Upper lobe of left lung (tissue), 6 donors: ENCODE measurements at regions not wholly inside any gene's neighbourhood (a gene's known extent, or its start where the extent isn't known, plus 50 kb on each side); places are given as distances from the start of the nearest gene placed in this dataset.

Experiments used
- ATAC-seq, 2 donors: fragments of 200-7000 bp; cut with Tn5 transposase; one replicate each; pipeline ENCODE4 v1.9.1; 2022; ENCODE audit warnings: mild to moderate bottlenecking in 2 of 2, moderate library complexity in 2 of 2; ENCODE audit not compliant: low FRiP score in 2 of 2
- DNase-seq, 2 donors: peaks; one replicate each; pipeline ENCODE4 v3.0.0-alpha.2; 2019 to 2020
- H3K27ac ChIP-seq, 4 donors: fragments of 200-600 bp; sonication (generic); one replicate each; pipeline ENCODE4 v1.5.1; 2016 to 2019
- H3K27me3 ChIP-seq, 4 donors: fragments of 200-600 bp; sonication (generic); one replicate each; pipeline ENCODE4 v1.5.1; 2017 to 2019
- H3K36me3 ChIP-seq, 4 donors: fragments of 200-600 bp; sonication (generic); one replicate each; pipeline ENCODE4 v1.5.1; 2016 to 2019
- H3K4me1 ChIP-seq, 4 donors: fragments of 200-600 bp; sonication (generic); one replicate each; pipeline ENCODE4 v1.5.1; 2018 to 2019
- H3K4me3 ChIP-seq, 4 donors: fragments of 200-600 bp; sonication (generic); one replicate each; pipeline ENCODE4 v1.5.1; 2017 to 2019; ENCODE audit warnings: mild to moderate bottlenecking in 2 of 4, moderate library complexity in 1 of 4
- H3K9me3 ChIP-seq, 4 donors: fragments of 200-600 bp; sonication (generic); one replicate each; pipeline ENCODE4 v1.5.1; 2018 to 2019
- CTCF ChIP-seq, 6 experiments: fragments of 450-650 bp in 4 of 6; fragments of 200-600 bp in 2 of 6; sonication (generic) in 2 of 6; IDR thresholded peaks; one replicate each; pipeline ENCODE4 v1.5.1; 2016 to 2019; ENCODE audit warnings: antibody characterized with exemption in 6 of 6
- EP300 ChIP-seq, 4 donors: sonication (generic); formaldehyde crosslinking; IDR thresholded peaks; one replicate each; pipeline ENCODE4 v1.5.1; 2017; ENCODE audit warnings: antibody characterized with exemption in 4 of 4, control low read depth in 2 of 4
- POLR2A ChIP-seq, 4 donors: fragments of 450-650 bp; IDR thresholded peaks; one replicate each; pipeline ENCODE4 v1.5.1; 2016 to 2017; ENCODE audit warnings: antibody characterized with exemption in 4 of 4, mild to moderate bottlenecking in 2 of 4
- POLR2AphosphoS5 ChIP-seq, 2 donors: sonication (generic); formaldehyde crosslinking; IDR thresholded peaks; one replicate each; pipeline ENCODE4 v1.5.1; 2017; ENCODE audit warnings: antibody characterized with exemption in 2 of 2
- WGBS, 2 donors: methylation state at CpG; one replicate each; pipeline ENCODE4 v1.1.5; 2017 to 2018; 5-methylcytosine and 5-hydroxymethylcytosine counted together
- donor health status: DM: no; HTN: no; CAD: no; lungs with moderate emphysema.
- donor health status: DM: no; HTN: yes; CAD: no; lungs with severe emphysema.

GRCh38 chr6:154561750-154562149, 51.3 kb upstream of the CNKSR3 start:
- 97% methylated on average over 2 of the region's 2 CpGs for WGBS, 2 donors
- ATAC-seq, result no peak

GRCh38 chr6:154565331-154565730, 54.8 kb upstream of the CNKSR3 start:
- no peak for DNase-seq
- ATAC-seq, result no peak
- H3K9me3 ChIP-seq, result no peaks in the 10 kb centered on the region
- no peak overlapping the region for H3K27ac ChIP-seq
- peaks cover 0 to 4% (median 0%) of the 10 kb centered on the region in 4 donors for H3K4me1 ChIP-seq
- H3K36me3 ChIP-seq, result no peaks in the 10 kb centered on the region
- no peaks in the 10 kb centered on the region for H3K27me3 ChIP-seq
- 98 to 99% methylated on average over 5 of the region's 5 CpGs for WGBS, 2 donors
- TF ChIP-seq CTCF (IDR thresholded peaks at IDR 0.05) (no peak), POLR2AphosphoS5 (IDR thresholded peaks at IDR 0.05) (no peak), POLR2A (IDR thresholded peaks at IDR 0.05) (no peak), EP300 (IDR thresholded peaks at IDR 0.05) (no peak)
- H3K4me3 ChIP-seq, result no peak overlapping the region

More at GRCh38 chr6:154561750-154562149, 51.3 kb upstream of the CNKSR3 start:
- no peaks in the 10 kb centered on the region for H3K4me1 ChIP-seq
- no peak for TF ChIP-seq POLR2A (IDR thresholded peaks at IDR 0.05)
- TF ChIP-seq EP300 (IDR thresholded peaks at IDR 0.05), result no peak
- no peak for TF ChIP-seq CTCF (IDR thresholded peaks at IDR 0.05)
- no peak for TF ChIP-seq POLR2AphosphoS5 (IDR thresholded peaks at IDR 0.05)
- no peak overlapping the region for H3K4me3 ChIP-seq
- no peak for DNase-seq
- H3K36me3 ChIP-seq, result no peaks in the 10 kb centered on the region
- H3K27ac ChIP-seq, result no peak overlapping the region
- H3K9me3 ChIP-seq, result no peaks in the 10 kb centered on the region
- H3K27me3 ChIP-seq, result no peaks in the 10 kb centered on the region

- H3K36me3 ChIP-seq, result no peaks in the 10 kb centered on the region
- TF ChIP-seq POLR2AphosphoS5 (IDR thresholded peaks at IDR 0.05), result no peak
- no peak for TF ChIP-seq EP300 (IDR thresholded peaks at IDR 0.05)
- TF ChIP-seq POLR2A (IDR thresholded peaks at IDR 0.05), result no peak
- TF ChIP-seq CTCF (IDR thresholded peaks at IDR 0.05), result no peak
- no peak overlapping the region for H3K4me3 ChIP-seq
- peaks cover 0 to 4% (median 0%) of the 10 kb centered on the region in 4 donors for H3K4me1 ChIP-seq
- H3K9me3 ChIP-seq, result no peaks in the 10 kb centered on the region
- no peaks in the 10 kb centered on the region for H3K27me3 ChIP-seq
- 94 to 100% methylated on average over 2 of the region's 2 CpGs for WGBS, 2 donors
- DNase-seq (no peak), ATAC-seq (no peak)
- H3K27ac ChIP-seq, result no peak overlapping the region
Measured at GRCh38 chr6:154566866-154567265, 56.4 kb upstream of the CNKSR3 start.

GRCh38 chr6:154567695-154568220, 57.3 kb upstream of the CNKSR3 start:
- no peak for ATAC-seq
- DNase-seq, result no peak
- no peaks in the 10 kb centered on the region for H3K27me3 ChIP-seq
- 71 to 77% methylated on average over 6 of the region's 6 CpGs for WGBS, 2 donors
- no peaks in the 10 kb centered on the region for H3K36me3 ChIP-seq
- H3K4me1 ChIP-seq, result peaks cover 0 to 4% (median 0%) of the 10 kb centered on the region in 4 donors
- H3K4me3 ChIP-seq, result no peak overlapping the region
- TF ChIP-seq CTCF (IDR thresholded peaks at IDR 0.05) (no peak), POLR2A (IDR thresholded peaks at IDR 0.05) (no peak), EP300 (IDR thresholded peaks at IDR 0.05) (no peak), POLR2AphosphoS5 (IDR thresholded peaks at IDR 0.05) (no peak)
- H3K9me3 ChIP-seq, result no peaks in the 10 kb centered on the region
- H3K27ac ChIP-seq, result no peak overlapping the region

- Histone ChIP-seq H3K9me3 (no peaks in the 10 kb centered on the region), H3K4me1 (peaks cover 0 to 4% (median 0%) of the 10 kb centered on the region in 4 donors), H3K4me3 (no peak overlapping the region), H3K27ac (no peak overlapping the region), H3K27me3 (no peaks in the 10 kb centered on the region), H3K36me3 (no peaks in the 10 kb centered on the region)
- ATAC-seq, result no peak
- DNase-seq, result no peak
- TF ChIP-seq POLR2AphosphoS5 (IDR thresholded peaks at IDR 0.05), result no peak
- TF ChIP-seq POLR2A (IDR thresholded peaks at IDR 0.05), result no peak
- no peak for TF ChIP-seq CTCF (IDR thresholded peaks at IDR 0.05)
- no peak for TF ChIP-seq EP300 (IDR thresholded peaks at IDR 0.05)
- 32 to 54% methylated on average over 3 of the region's 3 CpGs for WGBS, 2 donors
Measured at GRCh38 chr6:154569156-154569862, 58.8 kb upstream of the CNKSR3 start.
